Stimulated activated CD4-positive, alpha-beta T cell treated with anti-CD3 and anti-CD28 coated beads, Interleukin-15, amount 100 ng/mL, for 48 hours (primary cell): ENCODE measurements at regions not wholly inside any gene's neighbourhood (a gene's known extent, or its start where the extent isn't known, plus 50 kb on each side); places are given as distances from the start of the nearest gene placed in this dataset.

ENCODE experiments used
- DNase-seq, 2 donors: peaks; one replicate each; pipeline ENCODE4 v3.0.0-alpha.2; 2020; ENCODE audit warnings: low read depth in 2 of 2

- no peak for DNase-seq
Observed at GRCh38 chr10:128465697-128466096, 339.5 kb upstream of the MKI67 start.

- DNase-seq = no peak
Observed at GRCh38 chr10:128466831-128467371, 340.7 kb upstream of the MKI67 start.

- DNase-seq = no peak
Observed at GRCh38 chr10:128468462-128468861, 342.2 kb upstream of the MKI67 start.

GRCh38 chr10:128469515-128469914, 343.3 kb upstream of the MKI67 start:
- no peak for DNase-seq

- DNase-seq = no peak
Observed at GRCh38 chr10:128470321-128470965, 344.2 kb upstream of the MKI67 start.

GRCh38 chr10:128471151-128471550, 344.9 kb upstream of the MKI67 start:
- DNase-seq = no peak

GRCh38 chr10:128472196-128472595, 346.0 kb upstream of the MKI67 start:
- no peak for DNase-seq

- DNase-seq = no peak
Observed at GRCh38 chr10:128473396-128473795, 347.2 kb upstream of the MKI67 start.

GRCh38 chr10:128473911-128474310, 347.7 kb upstream of the MKI67 start:
- DNase-seq = no peak

GRCh38 chr10:128474571-128474970, 348.3 kb upstream of the MKI67 start:
- DNase-seq = no peak

GRCh38 chr10:128475686-128476367, 349.6 kb upstream of the MKI67 start:
- no peak for DNase-seq

GRCh38 chr10:128476368-128476725, 350.1 kb upstream of the MKI67 start:
- no peak for DNase-seq

- DNase-seq = no peak
Observed at GRCh38 chr10:128476845-128477244, 350.6 kb upstream of the MKI67 start.

GRCh38 chr10:128480601-128481000, 354.4 kb upstream of the MKI67 start:
- DNase-seq = no peak

GRCh38 chr10:128481152-128481840, 355.1 kb upstream of the MKI67 start:
- no peak for DNase-seq

- no peak for DNase-seq
Observed at GRCh38 chr10:128482052-128482451, 355.8 kb upstream of the MKI67 start.

GRCh38 chr10:128483216-128483615, 357.0 kb upstream of the MKI67 start:
- DNase-seq = no peak

- no peak for DNase-seq
Observed at GRCh38 chr10:128484041-128484440, 357.8 kb upstream of the MKI67 start.

GRCh38 chr10:128485701-128486235, 359.5 kb upstream of the MKI67 start:
- no peak for DNase-seq

- no peak for DNase-seq
Observed at GRCh38 chr10:128487517-128487916, 361.3 kb upstream of the MKI67 start.

- DNase-seq = no peak
Observed at GRCh38 chr10:128489324-128490247, 363.4 kb upstream of the MKI67 start.
